Uterus (tissue), 2 donors: ENCODE measurements at regions not wholly inside any gene's neighbourhood (a gene's known extent, or its start where the extent isn't known, plus 50 kb on each side); places are given as distances from the start of the nearest gene placed in this dataset.

Source experiments
- CTCF ChIP-seq, 4 experiments: fragments of 200-600 bp in 2 of 4; fragments of 450-650 bp in 2 of 4; sonication (generic) in 2 of 4; IDR thresholded peaks; one replicate each; pipeline ENCODE4 v1.5.1; 2016 to 2019; ENCODE audit warnings: antibody characterized with exemption in 4 of 4, mild to moderate bottlenecking in 2 of 4, moderate library complexity in 1 of 4
- POLR2A ChIP-seq, 2 donors: fragments of 450-650 bp; IDR thresholded peaks; one replicate each; pipeline ENCODE4 v1.6.1; 2016; ENCODE audit warnings: antibody characterized with exemption in 2 of 2, mild to moderate bottlenecking in 1 of 2, moderate library complexity in 1 of 2

GRCh38 chr6:81128671-81129070, 623.8 kb downstream of the TENT5A start:
- TF ChIP-seq CTCF (IDR thresholded peaks at IDR 0.05) (no peak), POLR2A (IDR thresholded peaks at IDR 0.05) (no peak)
